Spleen (tissue), 7 donors: ENCODE measurements at regions not wholly inside any gene's neighbourhood (a gene's known extent, or its start where the extent isn't known, plus 50 kb on each side); places are given as distances from the start of the nearest gene placed in this dataset.

Source experiments
- POLR2A ChIP-seq, 3 donors: fragments of 450-650 bp; IDR thresholded peaks; one replicate each; pipeline ENCODE4 v1.5.1; 2017; ENCODE audit warnings: antibody characterized with exemption in 3 of 3, mild to moderate bottlenecking in 1 of 3
- TF ChIP-seq, protein P1 (sequence below), 11 experiments: fragments of 200-600 bp in 7 of 11; fragments of 450-650 bp in 4 of 11; sonication (generic) in 4 of 11; IDR thresholded peaks in 8 of 11; conservative IDR thresholded peaks in 3 of 11; 1 replicate in 7 of 11; 2 replicates in 4 of 11; pipeline versions ENCODE4 v1.4.0 to v1.8.0; 2016 to 2021; ENCODE audit warnings: antibody characterized with exemption in 11 of 11, inconsistent platforms in 4 of 11, mild to moderate bottlenecking in 1 of 11
- donor health status: DM: no; HTN: no; CAD: no; lungs with moderate emphysema.
- donor health status: DM: no; HTN: no; CAD: no.
- donor health status: DM: no; HTN: no; CAD: no.

DNA sequence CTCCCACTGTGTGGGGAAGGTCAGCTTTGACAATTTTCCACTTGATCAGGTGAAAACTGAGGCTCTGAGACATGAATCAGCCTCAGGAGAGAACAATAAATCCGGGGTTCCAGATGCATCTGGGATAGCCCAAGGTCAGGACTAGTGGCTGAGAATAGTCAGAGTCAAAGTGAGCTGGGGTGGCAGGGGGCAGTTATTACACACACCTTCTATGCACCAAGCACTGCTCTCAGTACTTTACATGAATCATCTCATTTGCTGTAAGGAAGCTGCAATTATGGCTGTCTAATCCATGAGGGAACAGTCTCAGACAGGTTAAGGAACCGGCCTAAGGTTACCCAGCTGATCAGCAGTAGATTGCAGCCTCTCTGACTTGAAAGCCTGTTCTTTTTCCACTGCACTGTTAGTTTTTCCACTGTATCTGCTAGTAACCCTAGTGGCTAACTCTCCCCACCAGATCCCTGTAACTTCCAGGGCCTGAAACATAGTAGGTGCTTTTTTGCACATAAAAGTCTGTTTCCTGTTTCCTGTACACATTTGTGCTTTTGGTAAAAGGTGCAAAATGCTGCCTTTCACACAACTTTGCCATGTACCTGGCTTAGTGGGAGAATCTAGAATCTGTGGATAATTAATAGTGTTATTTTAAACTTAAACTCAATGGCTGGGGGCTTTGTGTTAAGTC is 125.9 kb downstream of the EMX2 start:
- TF ChIP-seq, protein P1, sequence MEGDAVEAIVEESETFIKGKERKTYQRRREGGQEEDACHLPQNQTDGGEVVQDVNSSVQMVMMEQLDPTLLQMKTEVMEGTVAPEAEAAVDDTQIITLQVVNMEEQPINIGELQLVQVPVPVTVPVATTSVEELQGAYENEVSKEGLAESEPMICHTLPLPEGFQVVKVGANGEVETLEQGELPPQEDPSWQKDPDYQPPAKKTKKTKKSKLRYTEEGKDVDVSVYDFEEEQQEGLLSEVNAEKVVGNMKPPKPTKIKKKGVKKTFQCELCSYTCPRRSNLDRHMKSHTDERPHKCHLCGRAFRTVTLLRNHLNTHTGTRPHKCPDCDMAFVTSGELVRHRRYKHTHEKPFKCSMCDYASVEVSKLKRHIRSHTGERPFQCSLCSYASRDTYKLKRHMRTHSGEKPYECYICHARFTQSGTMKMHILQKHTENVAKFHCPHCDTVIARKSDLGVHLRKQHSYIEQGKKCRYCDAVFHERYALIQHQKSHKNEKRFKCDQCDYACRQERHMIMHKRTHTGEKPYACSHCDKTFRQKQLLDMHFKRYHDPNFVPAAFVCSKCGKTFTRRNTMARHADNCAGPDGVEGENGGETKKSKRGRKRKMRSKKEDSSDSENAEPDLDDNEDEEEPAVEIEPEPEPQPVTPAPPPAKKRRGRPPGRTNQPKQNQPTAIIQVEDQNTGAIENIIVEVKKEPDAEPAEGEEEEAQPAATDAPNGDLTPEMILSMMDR (IDR thresholded peaks at IDR 0.05 in 8 of 11, conservative IDR thresholded peaks at IDR 0.05 in 3 of 11), result no peak
- TF ChIP-seq POLR2A (IDR thresholded peaks at IDR 0.05), result no peak
